ENCODE measurements at regions not wholly inside any gene's neighbourhood (a gene's known extent, or its start where the extent isn't known, plus 50 kb on each side); places are given as distances from the start of the nearest gene placed in this dataset.

DNA sequence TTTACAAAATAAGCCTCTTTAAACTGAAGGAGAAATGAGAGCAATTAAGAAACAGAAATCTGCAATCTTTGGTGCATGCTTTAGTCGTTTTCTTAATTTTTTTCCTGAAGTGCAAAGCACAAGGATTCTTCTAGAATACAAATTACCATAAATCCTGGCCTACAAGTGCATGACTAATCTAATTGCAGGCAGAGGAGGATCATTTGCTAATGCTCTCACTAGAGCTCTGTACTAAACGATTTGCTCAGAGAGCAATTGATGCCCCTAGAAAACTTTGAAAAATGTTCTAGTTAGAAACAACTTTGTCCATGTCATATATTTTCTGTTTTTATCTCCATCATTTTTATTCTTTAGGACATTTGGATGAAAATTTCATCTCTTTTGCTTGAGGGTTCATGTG, 193.2 kb downstream of the POU4F1 start:
- no peak overlapping the region for H3K4me3 ChIP-seq (ENCODE audit: low read depth, low read length)
- TF ChIP-seq, protein P1, sequence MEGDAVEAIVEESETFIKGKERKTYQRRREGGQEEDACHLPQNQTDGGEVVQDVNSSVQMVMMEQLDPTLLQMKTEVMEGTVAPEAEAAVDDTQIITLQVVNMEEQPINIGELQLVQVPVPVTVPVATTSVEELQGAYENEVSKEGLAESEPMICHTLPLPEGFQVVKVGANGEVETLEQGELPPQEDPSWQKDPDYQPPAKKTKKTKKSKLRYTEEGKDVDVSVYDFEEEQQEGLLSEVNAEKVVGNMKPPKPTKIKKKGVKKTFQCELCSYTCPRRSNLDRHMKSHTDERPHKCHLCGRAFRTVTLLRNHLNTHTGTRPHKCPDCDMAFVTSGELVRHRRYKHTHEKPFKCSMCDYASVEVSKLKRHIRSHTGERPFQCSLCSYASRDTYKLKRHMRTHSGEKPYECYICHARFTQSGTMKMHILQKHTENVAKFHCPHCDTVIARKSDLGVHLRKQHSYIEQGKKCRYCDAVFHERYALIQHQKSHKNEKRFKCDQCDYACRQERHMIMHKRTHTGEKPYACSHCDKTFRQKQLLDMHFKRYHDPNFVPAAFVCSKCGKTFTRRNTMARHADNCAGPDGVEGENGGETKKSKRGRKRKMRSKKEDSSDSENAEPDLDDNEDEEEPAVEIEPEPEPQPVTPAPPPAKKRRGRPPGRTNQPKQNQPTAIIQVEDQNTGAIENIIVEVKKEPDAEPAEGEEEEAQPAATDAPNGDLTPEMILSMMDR (IDR thresholded peaks at IDR 0.05; ENCODE audit: insufficient read depth, low read length), result no peak
- DNase-seq (ENCODE audit: low read depth), result no peak

GRCh38 chr13:78409172-78409571, 194.2 kb downstream of the POU4F1 start:
- no peak for DNase-seq (ENCODE audit: low read depth)
- TF ChIP-seq, protein P1 (IDR thresholded peaks at IDR 0.05; ENCODE audit: insufficient read depth, low read length), result no peak
- no peak overlapping the region for H3K4me3 ChIP-seq (ENCODE audit: low read depth, low read length)

- TF ChIP-seq, protein P1 (IDR thresholded peaks at IDR 0.05; ENCODE audit: insufficient read depth, low read length), result no peak
- no peak for DNase-seq (ENCODE audit: low read depth)
- no peak overlapping the region for H3K4me3 ChIP-seq (ENCODE audit: low read depth, low read length)
Observed at GRCh38 chr13:78404846-78405360, 198.4 kb downstream of the POU4F1 start.

- no peak overlapping the region for H3K4me3 ChIP-seq (ENCODE audit: low read depth, low read length)
- TF ChIP-seq, protein P1 (IDR thresholded peaks at IDR 0.05; ENCODE audit: insufficient read depth, low read length), result no peak
- DNase-seq (ENCODE audit: low read depth), result no peak
Observed at GRCh38 chr13:78402708-78403400, 200.5 kb downstream of the POU4F1 start.

DNA sequence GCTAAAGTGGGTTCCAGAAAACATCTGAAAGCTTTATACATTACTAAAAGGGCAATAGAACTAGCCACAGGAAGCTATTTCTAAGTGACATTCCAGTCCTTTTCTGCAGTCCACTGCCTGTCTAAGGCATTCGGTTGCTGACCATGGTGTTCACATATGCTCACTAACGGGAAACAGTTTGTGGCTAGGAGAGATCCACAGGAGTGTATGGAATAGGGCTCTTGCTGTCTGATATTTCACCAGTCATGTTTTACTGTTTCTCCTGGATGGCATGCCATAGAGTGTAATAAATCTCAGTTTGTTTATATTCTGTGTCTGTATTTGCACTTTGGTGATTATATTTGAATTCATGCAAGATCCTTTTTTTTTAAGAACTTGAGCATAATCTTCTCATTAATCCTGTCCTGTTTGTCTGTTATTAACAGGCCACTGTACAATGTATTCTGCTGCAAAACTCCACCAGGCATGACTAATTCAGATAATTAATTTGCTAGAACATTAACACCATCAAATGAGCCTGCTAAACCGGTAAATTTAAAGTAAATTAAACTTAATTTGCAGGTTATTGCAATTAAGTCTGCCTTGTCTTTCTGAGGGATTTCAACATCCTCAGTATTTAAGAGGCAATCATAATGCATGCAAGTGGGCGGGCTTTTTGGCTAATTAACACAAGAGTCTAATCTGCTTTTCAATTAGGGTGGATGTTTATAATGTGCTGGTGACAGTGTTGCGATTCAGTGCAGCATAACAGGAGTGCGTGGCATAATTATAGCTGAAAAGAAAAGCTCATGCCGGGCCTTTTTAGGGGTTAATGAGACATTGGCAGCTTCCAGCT, 201.3 kb downstream of the POU4F1 start:
- no peak for DNase-seq (ENCODE audit: low read depth)
- H3K4me3 ChIP-seq (ENCODE audit: low read depth, low read length), result no peak overlapping the region
- TF ChIP-seq, protein P1 (IDR thresholded peaks at IDR 0.05; ENCODE audit: insufficient read depth, low read length), result no peak

- no peak for DNase-seq (ENCODE audit: low read depth)
- TF ChIP-seq, protein P1 (IDR thresholded peaks at IDR 0.05; ENCODE audit: insufficient read depth, low read length), result no peak
- H3K4me3 ChIP-seq (ENCODE audit: low read depth, low read length), result no peak overlapping the region
Observed at GRCh38 chr13:78398743-78399410, 204.5 kb downstream of the POU4F1 start.
